ENCODE measurements at regions not wholly inside any gene's neighbourhood (a gene's known extent, or its start where the extent isn't known, plus 50 kb on each side); places are given as distances from the start of the nearest gene placed in this dataset.
A peak's percentile ranks its signal among the peaks of the same experiment; 100 is the strongest.
"Not testable (repeated sequence)": the region's sequence is repeated elsewhere in the genome, so short reads cannot be mapped to it uniquely, and the experiment has no call there.

DNA sequence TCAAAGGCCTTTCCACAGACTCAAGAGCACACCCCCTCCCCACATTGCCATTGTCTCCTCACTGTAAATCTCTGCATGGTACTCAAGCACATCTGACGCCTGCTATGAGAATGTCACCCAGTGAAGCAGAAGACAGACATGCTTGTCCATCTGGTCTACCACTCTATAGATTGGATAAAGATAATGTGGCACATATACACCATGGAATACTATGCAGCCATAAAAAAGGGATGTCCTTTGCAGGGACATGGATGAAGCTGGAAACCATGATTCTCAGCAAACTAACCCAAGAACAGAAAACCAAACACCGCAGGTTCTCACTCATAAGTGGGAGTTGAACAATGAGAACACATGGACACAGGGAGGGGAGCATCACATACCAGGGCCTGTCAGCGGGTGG, 503.4 kb upstream of the RUNX1 start:
- DNase-seq = not testable (repeated sequence)

DNA sequence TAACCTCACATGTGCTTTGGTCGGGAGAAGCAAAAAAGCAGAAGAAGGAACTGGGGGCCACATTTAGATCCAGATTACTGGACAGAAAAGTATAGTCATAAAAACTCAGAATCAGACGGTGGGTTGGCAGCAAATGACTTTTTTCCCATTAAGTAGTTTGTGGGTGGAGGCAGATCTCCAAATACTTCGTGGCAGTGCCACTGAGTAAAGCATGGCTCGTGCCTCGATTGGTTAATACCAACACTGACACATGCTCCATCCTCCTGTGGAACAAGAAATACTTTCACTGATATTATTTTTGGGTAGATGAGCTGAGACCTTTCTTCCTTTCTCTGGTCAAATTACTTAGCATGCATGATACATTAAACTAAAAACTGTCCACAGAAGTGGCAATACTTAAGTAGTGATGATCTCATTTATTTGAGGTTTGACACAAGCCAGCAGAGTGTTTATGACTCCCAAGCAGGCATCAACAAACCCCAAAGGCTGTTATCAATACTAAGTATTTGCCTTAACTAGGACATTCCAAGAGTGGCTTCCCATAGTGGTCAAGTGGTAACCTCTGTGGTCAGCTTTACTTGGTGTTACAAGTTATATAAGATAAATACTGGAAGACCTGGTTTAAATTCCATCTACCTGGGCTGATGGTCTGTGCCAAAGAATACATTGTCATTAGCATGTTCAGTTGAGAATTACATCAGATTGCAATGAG, 500.0 kb upstream of the RUNX1 start:
- DNase-seq = no peak

DNA sequence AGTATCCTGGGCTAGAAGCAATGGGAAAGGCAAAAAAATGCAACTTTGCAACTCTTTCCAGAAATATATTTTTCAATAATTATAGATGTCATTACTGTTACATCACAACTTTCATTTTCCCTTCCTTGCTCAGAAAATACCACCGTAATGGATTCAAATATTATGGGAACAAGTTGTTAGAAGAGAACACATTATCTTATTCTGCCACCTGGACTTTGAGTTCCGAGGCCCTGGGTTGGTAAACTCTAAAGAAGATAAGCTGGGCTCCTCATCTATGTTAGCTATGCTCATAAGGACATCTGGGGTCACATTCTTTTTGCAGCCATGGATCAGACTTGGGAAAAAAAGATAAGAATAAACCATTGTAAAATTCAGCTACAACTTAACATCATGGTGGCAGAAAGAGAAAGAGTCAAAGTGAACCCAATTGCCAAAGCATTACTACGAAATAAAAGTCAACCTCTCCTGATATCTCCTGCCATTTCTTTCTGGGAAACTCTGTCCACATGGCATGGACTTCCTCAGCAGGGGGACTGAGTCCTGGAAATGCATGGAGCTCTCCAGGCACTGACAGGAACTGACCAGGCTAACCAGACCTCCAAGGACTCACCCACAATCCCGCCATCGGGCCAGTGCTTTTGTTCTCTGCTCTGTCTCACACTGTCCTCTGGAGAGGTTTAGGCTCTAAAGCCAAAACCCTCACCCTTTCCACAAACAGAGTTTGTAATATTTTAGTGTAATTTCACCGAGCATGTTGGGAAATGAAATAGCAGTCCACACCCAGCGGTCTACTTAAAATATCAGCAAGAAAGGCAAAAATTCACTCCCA, 499.1 kb upstream of the RUNX1 start:
- DNase-seq = peak; percentile 90

- DNase-seq = no peak
Observed at GRCh38 chr21:35543746-35544145, 494.6 kb upstream of the RUNX1 start.

- no peak for DNase-seq
Observed at GRCh38 chr21:35540950-35541638, 492.0 kb upstream of the RUNX1 start.

DNA sequence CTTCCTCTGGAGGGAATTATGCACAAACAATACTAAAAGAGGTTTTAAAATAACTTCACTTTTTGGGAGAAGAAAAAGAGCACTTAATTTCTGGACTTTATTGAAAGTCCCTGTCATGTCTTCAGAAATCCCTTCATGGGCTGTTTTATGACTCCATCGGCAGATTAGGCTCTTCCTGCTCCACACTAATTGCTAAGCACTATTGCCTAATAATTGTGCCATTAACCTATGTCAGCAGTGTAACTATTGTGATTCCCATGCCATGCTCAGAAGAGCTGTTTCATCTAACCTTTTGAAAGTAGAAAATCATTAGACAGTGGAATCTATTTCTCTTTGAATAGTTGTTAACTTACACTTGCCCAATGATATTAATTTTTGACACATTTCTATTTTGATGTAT, 489.3 kb upstream of the RUNX1 start:
- DNase-seq = no peak

- DNase-seq = no peak
Observed at GRCh38 chr21:35537604-35538003, 488.5 kb upstream of the RUNX1 start.

GRCh38 chr21:35533893-35534292, 484.8 kb upstream of the RUNX1 start:
- no peak for DNase-seq

DNA sequence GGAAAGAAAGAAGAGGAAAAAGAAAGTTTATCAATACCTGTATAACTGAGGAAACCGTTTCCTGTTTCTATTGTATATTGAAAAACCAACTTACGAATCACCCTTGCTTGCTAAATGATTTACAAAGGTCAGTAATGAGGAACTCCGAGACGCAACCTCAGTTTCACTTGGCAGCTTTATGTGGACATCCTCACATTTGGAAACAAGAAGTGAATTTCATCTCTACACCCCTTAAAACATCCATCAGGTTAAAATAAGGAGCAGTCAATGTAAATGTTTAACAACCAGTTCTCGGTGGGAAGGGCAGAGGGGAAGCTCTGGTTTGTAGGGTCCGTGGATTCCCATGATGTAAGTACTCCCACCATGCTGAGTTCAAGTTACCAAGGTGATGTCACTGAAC, 481.7 kb upstream of the RUNX1 start:
- no peak for DNase-seq

GRCh38 chr21:35529171-35529863, 480.2 kb upstream of the RUNX1 start:
- DNase-seq = peak; percentile 20

- no peak for DNase-seq
Observed at GRCh38 chr21:35528116-35529042, 479.3 kb upstream of the RUNX1 start.

- no peak for DNase-seq
Observed at GRCh38 chr21:35527358-35527757, 478.3 kb upstream of the RUNX1 start.

DNA sequence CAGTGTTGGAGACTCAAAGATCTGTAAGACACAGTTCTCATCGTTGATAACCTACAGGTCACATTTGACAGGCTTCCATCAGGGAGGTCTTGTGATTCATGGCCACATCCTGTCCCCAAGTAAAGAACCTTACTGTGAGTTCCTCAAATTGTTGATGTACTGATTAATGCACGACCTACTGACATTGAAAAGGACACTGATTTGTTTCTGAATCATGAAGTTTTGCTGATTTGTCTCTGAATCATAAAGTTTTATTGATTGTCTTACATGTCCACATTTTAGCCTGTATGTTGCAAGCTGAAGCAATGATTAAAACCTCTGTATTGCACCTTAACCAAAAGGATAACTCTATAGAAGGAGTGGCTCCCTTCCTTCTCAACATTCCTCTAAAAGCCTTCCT, 476.3 kb upstream of the RUNX1 start:
- no peak for DNase-seq

DNA sequence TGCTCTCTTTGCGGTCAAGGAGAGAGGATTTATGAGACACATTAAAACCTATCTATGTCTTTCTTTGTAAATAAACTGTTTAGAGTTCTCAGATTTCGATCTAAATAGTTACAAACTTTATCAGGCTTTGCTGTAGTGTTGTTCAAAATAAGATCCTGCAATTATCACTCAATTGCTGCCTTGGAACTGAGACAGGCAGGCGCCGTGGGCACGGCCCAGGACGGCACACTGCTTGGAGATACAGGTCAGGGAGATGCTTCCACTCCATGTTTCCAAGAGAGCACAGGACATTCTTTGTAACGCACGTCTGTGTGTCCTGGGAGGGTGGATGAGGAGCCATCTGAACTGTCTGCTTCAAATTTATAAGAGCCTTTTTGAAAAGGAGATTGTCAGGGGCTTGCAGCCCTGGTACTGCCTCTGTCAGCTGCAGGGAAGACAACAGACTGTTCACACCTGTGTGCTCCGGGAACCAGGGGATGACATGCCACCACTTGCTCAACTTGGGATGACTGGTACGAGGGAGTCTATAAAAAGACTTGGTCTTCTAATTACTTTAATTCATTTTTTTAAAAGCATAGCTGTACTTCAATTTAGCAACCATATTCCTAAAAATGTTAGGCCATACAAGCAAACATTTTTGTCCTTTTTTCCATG, 472.9 kb upstream of the RUNX1 start:
- DNase-seq = no peak

DNA sequence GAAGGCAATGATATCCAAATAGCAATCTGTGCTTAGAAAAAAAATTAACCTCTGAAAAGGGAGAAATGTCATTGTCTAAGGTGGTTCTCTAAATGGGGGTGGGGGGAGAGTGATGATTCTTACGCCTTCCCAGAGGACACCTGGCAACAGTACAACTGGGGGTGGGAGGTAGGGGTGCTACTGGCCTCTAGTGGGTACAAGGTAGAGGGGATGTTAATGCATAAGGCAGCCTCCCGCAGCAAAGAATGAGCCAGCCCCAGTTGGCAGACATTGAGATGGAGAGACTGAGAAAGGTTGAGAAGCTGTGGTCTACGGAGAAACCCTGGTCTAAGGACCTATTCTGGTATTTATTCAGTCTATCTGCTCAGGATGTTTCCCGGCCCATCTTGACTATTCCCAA, 472.2 kb upstream of the RUNX1 start:
- DNase-seq = no peak

DNA sequence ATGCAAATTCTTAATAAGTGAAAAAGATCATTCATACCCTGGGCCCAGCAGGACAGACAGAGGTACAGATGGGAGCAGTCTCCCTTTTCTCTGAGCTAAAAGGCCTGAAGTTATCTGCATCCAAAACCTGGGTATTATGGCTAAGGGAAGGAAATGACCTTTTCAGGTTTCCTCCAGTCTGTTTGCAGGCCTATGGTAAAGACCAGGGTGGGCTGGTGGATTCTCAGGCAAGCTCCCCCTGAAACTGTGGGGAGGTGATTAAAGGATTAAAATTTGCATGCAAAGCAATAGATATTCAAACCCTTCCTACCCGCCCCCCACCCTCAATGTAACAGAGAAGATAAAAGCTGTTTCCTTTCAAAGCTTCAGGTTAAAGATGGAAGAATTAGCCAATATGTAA, 471.8 kb upstream of the RUNX1 start:
- no peak for DNase-seq

DNA sequence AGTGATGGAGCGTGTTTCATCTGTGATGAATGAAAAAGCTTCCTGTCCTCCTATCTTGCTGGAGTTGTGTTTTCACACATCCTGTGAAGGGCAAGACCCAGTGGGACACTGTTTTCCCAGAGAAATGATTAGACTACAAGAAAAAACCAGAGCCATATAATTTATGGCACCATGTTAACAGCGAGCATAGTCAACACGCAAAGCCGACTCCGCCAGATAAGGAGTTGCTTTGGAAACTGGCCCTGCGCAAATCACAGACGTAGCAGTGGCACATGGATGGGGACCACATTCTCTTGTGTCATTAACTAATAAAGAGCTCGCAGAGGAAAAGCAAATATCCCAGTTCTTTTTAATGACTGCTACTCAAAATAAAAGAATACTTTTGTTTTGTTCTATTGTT, 471.2 kb upstream of the RUNX1 start:
- no peak for DNase-seq

GRCh38 chr21:35517865-35518264, 468.8 kb upstream of the RUNX1 start:
- no peak for DNase-seq

GRCh38 chr21:35516292-35516691, 467.2 kb upstream of the RUNX1 start:
- not testable (repeated sequence) for DNase-seq

GRCh38 chr21:35512346-35512745, 463.2 kb upstream of the RUNX1 start:
- no peak for DNase-seq

- no peak for DNase-seq
Observed at GRCh38 chr21:35511696-35512162, 462.6 kb upstream of the RUNX1 start.

Data from hematopoietic multipotent progenitor cell treated with erythropoietin and hydrocortisone succinate and interleukin-3 and kit ligand, for 8 days (in vitro differentiated cells).